Fibroblast of lung (primary cell): ENCODE measurements at regions not wholly inside any gene's neighbourhood (a gene's known extent, or its start where the extent isn't known, plus 50 kb on each side); places are given as distances from the start of the nearest gene placed in this dataset.
"Not testable (repeated sequence)": the region's sequence is repeated elsewhere in the genome, so short reads cannot be mapped to it uniquely, and the experiment has no call there.

Experiments
- EZH2 ChIP-seq: IDR thresholded peaks from 2 replicates; pipeline ENCODE4 v1.5.1; 2012; ENCODE audit warnings: low read length, control low read depth, mild to moderate bottlenecking; ENCODE audit errors: missing control alignments
- TF ChIP-seq, protein P1 (sequence below), 2 donors: IDR thresholded peaks in 1 of 2; conservative IDR thresholded peaks in 1 of 2; 1 replicate in 1 of 2; 2 replicates in 1 of 2; pipeline ENCODE4 v1.5.1; 2011 to 2012; ENCODE audit warnings: low read length in 2 of 2, control low read depth in 1 of 2, inconsistent platforms in 1 of 2, low read depth in 1 of 2, mild to moderate bottlenecking in 1 of 2

DNA sequence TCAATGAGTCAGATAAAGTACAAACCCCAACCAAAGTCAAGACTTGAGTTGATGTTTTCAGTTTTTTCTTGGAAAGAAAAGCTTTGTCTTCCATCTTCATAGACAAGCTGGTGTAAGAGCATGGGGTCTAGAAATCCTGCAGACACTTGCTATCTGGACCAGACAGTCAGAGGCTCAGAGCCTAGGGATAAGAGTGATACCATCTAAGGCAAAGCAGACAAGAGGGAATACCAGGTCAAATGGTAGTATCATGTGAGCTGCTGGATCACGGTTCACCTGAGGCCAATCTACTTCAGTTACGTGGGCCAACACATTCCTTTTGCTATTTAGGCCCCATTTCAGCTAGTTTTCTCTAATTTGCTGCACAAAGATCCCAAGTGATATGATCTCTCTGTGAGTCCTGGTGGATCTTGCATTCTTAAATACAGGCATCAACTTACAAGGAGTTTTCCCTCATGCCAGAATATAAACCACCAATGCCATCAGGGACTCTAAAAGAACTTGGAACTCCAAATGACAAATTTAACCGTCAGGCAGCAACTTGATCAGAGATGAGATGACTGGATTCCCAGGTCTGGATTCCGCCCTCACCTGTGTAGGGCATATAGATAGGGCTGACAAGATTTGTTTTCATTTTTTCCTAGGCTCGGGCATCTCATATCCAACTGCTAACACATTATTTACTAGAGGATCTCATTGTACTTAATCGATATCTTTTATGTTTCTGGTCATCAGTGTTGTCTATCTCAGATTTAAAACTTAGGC is 101.4 kb downstream of the FOXD4L6 start:
- TF ChIP-seq, protein P1, sequence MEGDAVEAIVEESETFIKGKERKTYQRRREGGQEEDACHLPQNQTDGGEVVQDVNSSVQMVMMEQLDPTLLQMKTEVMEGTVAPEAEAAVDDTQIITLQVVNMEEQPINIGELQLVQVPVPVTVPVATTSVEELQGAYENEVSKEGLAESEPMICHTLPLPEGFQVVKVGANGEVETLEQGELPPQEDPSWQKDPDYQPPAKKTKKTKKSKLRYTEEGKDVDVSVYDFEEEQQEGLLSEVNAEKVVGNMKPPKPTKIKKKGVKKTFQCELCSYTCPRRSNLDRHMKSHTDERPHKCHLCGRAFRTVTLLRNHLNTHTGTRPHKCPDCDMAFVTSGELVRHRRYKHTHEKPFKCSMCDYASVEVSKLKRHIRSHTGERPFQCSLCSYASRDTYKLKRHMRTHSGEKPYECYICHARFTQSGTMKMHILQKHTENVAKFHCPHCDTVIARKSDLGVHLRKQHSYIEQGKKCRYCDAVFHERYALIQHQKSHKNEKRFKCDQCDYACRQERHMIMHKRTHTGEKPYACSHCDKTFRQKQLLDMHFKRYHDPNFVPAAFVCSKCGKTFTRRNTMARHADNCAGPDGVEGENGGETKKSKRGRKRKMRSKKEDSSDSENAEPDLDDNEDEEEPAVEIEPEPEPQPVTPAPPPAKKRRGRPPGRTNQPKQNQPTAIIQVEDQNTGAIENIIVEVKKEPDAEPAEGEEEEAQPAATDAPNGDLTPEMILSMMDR (conservative IDR thresholded peaks at IDR 0.05 in 1 of 2, IDR thresholded peaks at IDR 0.05 in 1 of 2; ENCODE audit: low read depth in 1 of 2, low read length in 2 of 2): not testable (repeated sequence)
- TF ChIP-seq EZH2: not testable (repeated sequence)
